ENCODE measurements at regions not wholly inside any gene's neighbourhood (a gene's known extent, or its start where the extent isn't known, plus 50 kb on each side); places are given as distances from the start of the nearest gene placed in this dataset.

DNA sequence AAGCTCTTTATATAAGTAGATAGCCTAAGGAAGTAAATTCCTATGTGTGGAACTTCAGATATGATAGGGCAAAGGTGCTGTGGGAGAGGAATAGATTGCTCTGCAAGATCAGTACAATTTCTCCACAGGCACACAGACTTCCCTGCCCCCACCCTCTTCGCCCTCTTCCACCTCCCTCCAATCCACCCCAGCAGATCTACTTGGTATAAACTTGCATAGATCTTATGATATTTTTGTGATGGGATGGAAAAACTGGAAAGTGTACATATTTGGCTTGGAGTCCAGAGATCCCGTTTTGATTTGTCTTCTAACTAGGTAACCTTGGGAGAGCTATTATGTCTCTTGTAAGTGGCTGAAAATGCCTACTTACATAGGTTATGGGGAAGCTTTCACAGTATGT, 586.3 kb upstream of the USP24 start:
- Histone ChIP-seq H3K27ac (ENCODE audit: low read depth in 1 of 2, low read length in 2 of 2) (no peak overlapping the region), H2AFZ (ENCODE audit: insufficient read depth, low read depth, low read length, poor library complexity, severe bottlenecking) (no peak overlapping the region), H3K4me1 (ENCODE audit: control insufficient read depth in 1 of 2, insufficient read depth in 2 of 2, low read length in 2 of 2) (no peaks in the 10 kb centered on the region), H3K9ac (ENCODE audit: insufficient read depth, low read length, poor library complexity, severe bottlenecking) (no peak overlapping the region), H3K36me3 (replicated peaks in 1 of 2; ENCODE audit: control insufficient read depth in 1 of 2, insufficient read depth in 2 of 2, low read length in 2 of 2) (no peaks in the 10 kb centered on the region), H3K27me3 (ENCODE audit: control insufficient read depth in 2 of 2, insufficient read depth in 2 of 2, low read length in 2 of 2) (no peaks in the 10 kb centered on the region), H3K4me3 (replicated peaks in 1 of 3; ENCODE audit: low read depth in 2 of 3, low read length in 3 of 3) (no peak overlapping the region), H4K20me1 (ENCODE audit: insufficient read depth, low read length) (no peaks in the 10 kb centered on the region), H3K9me3 (replicated peaks in 1 of 2; ENCODE audit: control insufficient read depth in 1 of 2, insufficient read depth in 1 of 2, low read length in 2 of 2) (no peaks in the 10 kb centered on the region), H3K4me2 (replicated peaks; ENCODE audit: extremely low read depth, low read length, poor library complexity, severe bottlenecking) (no peak overlapping the region), H3K79me2 (ENCODE audit: insufficient read depth, low read length) (no peaks in the 10 kb centered on the region)
- Mint-ChIP-seq H3K9me3 (peaks cover under 1 to 21% (median 9%) of the 10 kb centered on the region in 7 donors), H3K27me3 (ENCODE audit: low read depth in 3 of 3) (peaks cover 0 to 4% (median 4%) of the 10 kb centered on the region in 3 donors), H3K4me3 (no peak overlapping the region), H3K4me1 (no peaks in the 10 kb centered on the region), H3K36me3 (no peaks in the 10 kb centered on the region), H3K27ac (no peak overlapping the region)
- intact Hi-C loops (cut with micrococcal nuclease): no loop called here
- no CpG with 5 or more reads among the region's 2 CpGs for WGBS (ENCODE audit: insufficient coverage)
- TF ChIP-seq, protein P1, sequence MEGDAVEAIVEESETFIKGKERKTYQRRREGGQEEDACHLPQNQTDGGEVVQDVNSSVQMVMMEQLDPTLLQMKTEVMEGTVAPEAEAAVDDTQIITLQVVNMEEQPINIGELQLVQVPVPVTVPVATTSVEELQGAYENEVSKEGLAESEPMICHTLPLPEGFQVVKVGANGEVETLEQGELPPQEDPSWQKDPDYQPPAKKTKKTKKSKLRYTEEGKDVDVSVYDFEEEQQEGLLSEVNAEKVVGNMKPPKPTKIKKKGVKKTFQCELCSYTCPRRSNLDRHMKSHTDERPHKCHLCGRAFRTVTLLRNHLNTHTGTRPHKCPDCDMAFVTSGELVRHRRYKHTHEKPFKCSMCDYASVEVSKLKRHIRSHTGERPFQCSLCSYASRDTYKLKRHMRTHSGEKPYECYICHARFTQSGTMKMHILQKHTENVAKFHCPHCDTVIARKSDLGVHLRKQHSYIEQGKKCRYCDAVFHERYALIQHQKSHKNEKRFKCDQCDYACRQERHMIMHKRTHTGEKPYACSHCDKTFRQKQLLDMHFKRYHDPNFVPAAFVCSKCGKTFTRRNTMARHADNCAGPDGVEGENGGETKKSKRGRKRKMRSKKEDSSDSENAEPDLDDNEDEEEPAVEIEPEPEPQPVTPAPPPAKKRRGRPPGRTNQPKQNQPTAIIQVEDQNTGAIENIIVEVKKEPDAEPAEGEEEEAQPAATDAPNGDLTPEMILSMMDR (IDR thresholded peaks at IDR 0.05): no peak
- DNase-seq: no peak

DNA sequence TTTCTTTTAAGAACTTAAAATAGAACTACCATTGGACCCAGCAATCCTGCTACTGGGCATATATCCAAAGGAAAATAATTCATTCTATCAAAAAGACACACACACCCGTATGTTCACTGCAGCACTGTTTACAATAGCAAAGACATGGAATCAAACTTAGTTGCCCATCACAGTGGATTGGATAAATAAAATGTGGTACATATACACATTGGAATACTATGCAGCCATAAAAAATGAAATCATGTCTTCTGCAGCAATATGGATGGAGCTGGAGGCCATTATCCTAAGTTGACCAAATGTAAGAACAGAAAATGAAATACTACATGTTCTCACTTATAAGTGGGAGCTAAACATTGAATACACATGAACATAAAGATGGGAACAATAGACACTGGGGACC, 585.3 kb upstream of the USP24 start:
- no CpG with 5 or more reads among the region's 1 CpG for WGBS (ENCODE audit: insufficient coverage)
- H3K79me2 ChIP-seq (ENCODE audit: insufficient read depth, low read length): no peaks in the 10 kb centered on the region
- TF ChIP-seq, protein P1 (IDR thresholded peaks at IDR 0.05): no peak
- intact Hi-C loops (cut with micrococcal nuclease): no loop called here
- no peak overlapping the region for H3K4me2 ChIP-seq (replicated peaks; ENCODE audit: extremely low read depth, low read length, poor library complexity, severe bottlenecking)
- no peak for DNase-seq
- no peaks in the 10 kb centered on the region for H3K9me3 ChIP-seq (replicated peaks in 1 of 2; ENCODE audit: control insufficient read depth in 1 of 2, insufficient read depth in 1 of 2, low read length in 2 of 2)
- no peaks in the 10 kb centered on the region for H3K4me1 Mint-ChIP-seq
- no peaks in the 10 kb centered on the region for H4K20me1 ChIP-seq (ENCODE audit: insufficient read depth, low read length)
- no peak overlapping the region for H3K4me3 Mint-ChIP-seq
- H3K27me3 Mint-ChIP-seq (ENCODE audit: low read depth in 3 of 3): peaks cover 0 to 4% (median 0%) of the 10 kb centered on the region in 3 donors
- no peaks in the 10 kb centered on the region for H3K36me3 Mint-ChIP-seq
- no peak overlapping the region for H3K9ac ChIP-seq (ENCODE audit: insufficient read depth, low read length, poor library complexity, severe bottlenecking)
- no peak overlapping the region for H2AFZ ChIP-seq (ENCODE audit: insufficient read depth, low read depth, low read length, poor library complexity, severe bottlenecking)
- no peak overlapping the region for H3K27ac ChIP-seq (ENCODE audit: low read depth in 1 of 2, low read length in 2 of 2)
- H3K4me1 ChIP-seq (ENCODE audit: control insufficient read depth in 1 of 2, insufficient read depth in 2 of 2, low read length in 2 of 2): no peaks in the 10 kb centered on the region
- no peaks in the 10 kb centered on the region for H3K36me3 ChIP-seq (replicated peaks in 1 of 2; ENCODE audit: control insufficient read depth in 1 of 2, insufficient read depth in 2 of 2, low read length in 2 of 2)
- peaks cover 0 to 13% (median 2%) of the 10 kb centered on the region in 7 donors for H3K9me3 Mint-ChIP-seq
- no peak overlapping the region for H3K27ac Mint-ChIP-seq
- H3K27me3 ChIP-seq (ENCODE audit: control insufficient read depth in 2 of 2, insufficient read depth in 2 of 2, low read length in 2 of 2): no peaks in the 10 kb centered on the region
- H3K4me3 ChIP-seq (replicated peaks in 1 of 3; ENCODE audit: low read depth in 2 of 3, low read length in 3 of 3): no peak overlapping the region

All from CD14-positive monocyte (primary cell).